ENCODE measurements at regions not wholly inside any gene's neighbourhood (a gene's known extent, or its start where the extent isn't known, plus 50 kb on each side); places are given as distances from the start of the nearest gene placed in this dataset.

DNA sequence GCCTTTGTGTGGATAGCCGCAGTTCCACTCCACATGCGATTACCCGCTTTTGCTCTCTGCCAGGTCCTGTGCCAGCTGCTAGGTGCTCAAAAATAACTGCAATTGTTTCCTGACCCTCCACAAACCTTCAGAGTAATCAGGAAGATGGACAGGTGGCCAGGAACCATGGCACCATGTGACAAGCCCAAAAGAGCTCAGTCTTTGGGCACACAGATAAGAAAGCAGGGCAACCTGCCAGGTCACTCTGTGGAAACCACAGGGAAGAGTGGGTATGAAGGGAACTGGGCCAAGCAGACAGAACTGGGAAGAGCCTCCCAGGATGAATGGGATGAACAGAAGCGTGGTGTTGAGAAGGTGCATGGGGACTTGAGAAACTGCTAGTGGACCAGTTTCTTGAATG, 79.4 kb upstream of the AGAP1 start:
- intact Hi-C loops (cut with DNase I; ENCODE audit: low total_unique reads) = no loop called here
- no peak overlapping the region for H3K27ac ChIP-seq
- peaks cover 0 to 5% (median 0%) of the 10 kb centered on the region in 6 donors for H3K4me1 ChIP-seq
- no peak for DNase-seq
- peaks cover 0 to 4% (median 0%) of the 10 kb centered on the region in 8 donors for H3K9me3 ChIP-seq
- no peak overlapping the region for H3K4me3 ChIP-seq
- peaks cover 0 to 1% (median 0%) of the 10 kb centered on the region in 7 donors for H3K27me3 ChIP-seq (replicated peaks in 1 of 7)
- no peaks in the 10 kb centered on the region for H3K36me3 ChIP-seq
- TF ChIP-seq POLR2A (IDR thresholded peaks at IDR 0.05) = no peak
- TF ChIP-seq CTCF (IDR thresholded peaks at IDR 0.05 in 8 of 11, conservative IDR thresholded peaks at IDR 0.05 in 3 of 11) = no peak
- no peak for TF ChIP-seq POLR2AphosphoS5 (IDR thresholded peaks at IDR 0.05)
- 72 to 85% (median 74%) methylated on average over 4 of the region's 4 CpGs for WGBS, 5 donors

DNA sequence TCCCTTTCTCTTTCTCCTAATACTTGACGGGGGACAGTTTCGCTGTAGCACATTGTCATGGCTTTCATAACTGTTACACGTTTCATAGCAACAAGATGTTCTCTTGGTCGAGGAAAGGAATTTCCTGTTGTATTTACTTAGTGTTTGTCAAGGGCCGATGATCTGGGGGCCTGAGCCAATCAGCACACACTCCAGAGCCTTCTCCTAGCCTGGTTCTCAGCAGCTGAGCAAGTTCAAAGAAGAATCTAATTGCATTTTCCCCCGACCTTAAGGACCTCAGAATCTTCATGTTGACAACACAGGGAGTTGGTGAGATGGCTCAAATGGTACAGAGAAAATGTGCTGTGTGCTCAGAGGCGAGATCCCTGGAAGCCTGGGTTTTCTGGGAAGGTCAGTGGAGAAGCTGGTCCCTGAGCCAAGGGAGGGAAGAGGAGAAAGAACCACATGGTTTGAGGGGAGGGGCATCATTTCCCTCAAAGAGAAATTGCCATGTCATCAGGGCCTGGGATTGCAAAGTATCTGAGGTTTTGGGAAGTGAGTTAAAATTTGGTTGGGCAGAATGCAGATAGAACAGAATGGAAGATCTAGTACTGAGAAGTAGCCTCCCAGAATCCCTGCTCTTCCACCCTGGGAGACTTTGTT, 76.9 kb upstream of the AGAP1 start:
- H3K27ac ChIP-seq = peak overlapping the region in 7 of 8 donors; percentile 29 to 76 (median 75)

GRCh38 chr2:235418918-235419317, 74.9 kb upstream of the AGAP1 start:
- intact Hi-C loops (cut with DNase I; ENCODE audit: low total_unique reads) = no loop called here
- TF ChIP-seq POLR2A (IDR thresholded peaks at IDR 0.05) (no peak), POLR2AphosphoS5 (IDR thresholded peaks at IDR 0.05) (no peak), CTCF (IDR thresholded peaks at IDR 0.05 in 8 of 11, conservative IDR thresholded peaks at IDR 0.05 in 3 of 11) (no peak)

More for the DNA sequence above, 76.9 kb upstream of the AGAP1 start:
- Histone ChIP-seq H3K9me3 (peaks cover 0 to 2% (median 0%) of the 10 kb centered on the region in 8 donors), H3K4me1 (peaks cover 0 to 5% (median 0%) of the 10 kb centered on the region in 6 donors), H3K27me3 (replicated peaks in 1 of 7) (peaks cover 0 to 7% (median 0%) of the 10 kb centered on the region in 7 donors), H3K36me3 (no peaks in the 10 kb centered on the region), H3K4me3 (no peak overlapping the region)
- no peak for DNase-seq
- intact Hi-C loops (cut with DNase I; ENCODE audit: low total_unique reads) = no loop called here
- 39 to 46% (median 44%) methylated on average over 7 of the region's 7 CpGs for WGBS, 5 donors
- peak in 1 of 3 donors; percentile 26 for TF ChIP-seq POLR2AphosphoS5 (IDR thresholded peaks at IDR 0.05)
- no peak for TF ChIP-seq CTCF (IDR thresholded peaks at IDR 0.05 in 8 of 11, conservative IDR thresholded peaks at IDR 0.05 in 3 of 11)

DNA sequence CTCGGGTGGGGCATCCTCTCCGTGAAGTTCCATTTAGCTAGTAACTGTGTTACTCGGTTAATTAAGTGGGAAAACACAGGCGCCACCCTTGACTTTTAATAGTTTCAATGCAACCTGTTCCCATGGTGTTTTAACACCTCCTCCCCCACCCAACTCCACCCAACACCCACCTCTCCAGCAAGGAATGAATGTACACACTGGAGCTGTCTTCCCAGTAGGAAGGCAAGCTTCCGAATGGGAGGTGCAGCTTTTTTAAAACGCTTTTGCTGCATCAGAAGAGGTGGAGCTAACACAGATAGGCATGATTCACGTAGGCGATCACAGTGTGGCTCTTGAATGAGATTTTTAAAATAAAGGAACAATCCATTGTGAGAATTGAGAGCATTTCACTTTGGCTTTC, 73.8 kb upstream of the AGAP1 start:
- no peak overlapping the region for H3K27ac ChIP-seq
- H3K27me3 ChIP-seq (replicated peaks in 1 of 7) = peaks cover 0 to 7% (median 0%) of the 10 kb centered on the region in 7 donors
- 79 to 90% (median 85%) methylated on average over 8 of the region's 8 CpGs for WGBS, 5 donors
- peaks cover 0 to 5% (median 0%) of the 10 kb centered on the region in 6 donors for H3K4me1 ChIP-seq
- intact Hi-C loops (cut with DNase I; ENCODE audit: low total_unique reads) = no loop called here
- peaks cover 0 to 13% (median 9%) of the 10 kb centered on the region in 8 donors for H3K9me3 ChIP-seq
- no peaks in the 10 kb centered on the region for H3K36me3 ChIP-seq
- TF ChIP-seq CTCF (IDR thresholded peaks at IDR 0.05 in 8 of 11, conservative IDR thresholded peaks at IDR 0.05 in 3 of 11) (no peak), POLR2A (IDR thresholded peaks at IDR 0.05) (no peak), POLR2AphosphoS5 (IDR thresholded peaks at IDR 0.05) (no peak)
- H3K4me3 ChIP-seq = no peak overlapping the region
- DNase-seq = no peak

More at GRCh38 chr2:235418918-235419317, 74.9 kb upstream of the AGAP1 start:
- Histone ChIP-seq H3K9me3 (peaks cover 0 to 4% (median 1%) of the 10 kb centered on the region in 8 donors), H3K27ac (no peak overlapping the region), H3K4me3 (no peak overlapping the region), H3K36me3 (no peaks in the 10 kb centered on the region), H3K27me3 (replicated peaks in 1 of 7) (peaks cover 0 to 7% (median 0%) of the 10 kb centered on the region in 7 donors), H3K4me1 (peaks cover 0 to 5% (median 0%) of the 10 kb centered on the region in 6 donors)
- 73 to 85% (median 78%) methylated on average over 7 of the region's 7 CpGs for WGBS, 5 donors
- no peak for DNase-seq

All from spleen (tissue), 11 donors.